ENCODE measurements at regions not wholly inside any gene's neighbourhood (a gene's known extent, or its start where the extent isn't known, plus 50 kb on each side); places are given as distances from the start of the nearest gene placed in this dataset.

DNA sequence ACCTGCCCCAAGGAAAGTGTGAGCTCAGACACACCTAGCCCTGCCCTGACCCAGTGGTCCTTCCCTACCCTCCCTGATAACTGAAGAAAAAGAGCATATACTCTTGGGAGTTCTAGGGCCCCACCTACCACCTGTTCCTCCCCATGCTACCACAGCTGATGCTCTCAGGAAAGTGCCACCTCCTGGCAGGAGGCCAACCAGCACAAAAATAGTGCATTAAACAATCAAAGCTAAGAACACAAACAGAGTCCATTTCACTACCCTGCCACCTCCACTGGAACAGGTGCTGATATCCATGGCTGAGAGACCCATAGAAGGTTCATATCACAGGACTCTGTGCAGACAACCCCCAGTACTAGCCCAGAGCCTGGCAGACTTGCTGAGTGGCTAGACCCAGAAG is 288.6 kb upstream of the PHF14 start:
- TF ChIP-seq, protein P1, sequence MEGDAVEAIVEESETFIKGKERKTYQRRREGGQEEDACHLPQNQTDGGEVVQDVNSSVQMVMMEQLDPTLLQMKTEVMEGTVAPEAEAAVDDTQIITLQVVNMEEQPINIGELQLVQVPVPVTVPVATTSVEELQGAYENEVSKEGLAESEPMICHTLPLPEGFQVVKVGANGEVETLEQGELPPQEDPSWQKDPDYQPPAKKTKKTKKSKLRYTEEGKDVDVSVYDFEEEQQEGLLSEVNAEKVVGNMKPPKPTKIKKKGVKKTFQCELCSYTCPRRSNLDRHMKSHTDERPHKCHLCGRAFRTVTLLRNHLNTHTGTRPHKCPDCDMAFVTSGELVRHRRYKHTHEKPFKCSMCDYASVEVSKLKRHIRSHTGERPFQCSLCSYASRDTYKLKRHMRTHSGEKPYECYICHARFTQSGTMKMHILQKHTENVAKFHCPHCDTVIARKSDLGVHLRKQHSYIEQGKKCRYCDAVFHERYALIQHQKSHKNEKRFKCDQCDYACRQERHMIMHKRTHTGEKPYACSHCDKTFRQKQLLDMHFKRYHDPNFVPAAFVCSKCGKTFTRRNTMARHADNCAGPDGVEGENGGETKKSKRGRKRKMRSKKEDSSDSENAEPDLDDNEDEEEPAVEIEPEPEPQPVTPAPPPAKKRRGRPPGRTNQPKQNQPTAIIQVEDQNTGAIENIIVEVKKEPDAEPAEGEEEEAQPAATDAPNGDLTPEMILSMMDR (conservative IDR thresholded peaks at IDR 0.05; ENCODE audit: low read depth, low read length): no peak
- TF ChIP-seq EZH2 (IDR thresholded peaks at IDR 0.05; ENCODE audit: borderline replicate concordance, low read depth, low read length, poor library complexity, severe bottlenecking): no peak
